Epithelial cell of esophagus (primary cell): ENCODE measurements at regions not wholly inside any gene's neighbourhood (a gene's known extent, or its start where the extent isn't known, plus 50 kb on each side); places are given as distances from the start of the nearest gene placed in this dataset.

Source experiments
- DNase-seq: peaks from one replicate; pipeline ENCODE4 v3.0.0; 2010; ENCODE audit warnings: low read depth
- H3K4me3 ChIP-seq: 2 replicates; pipeline ENCODE4 v1.5.1; 2011; ENCODE audit warnings: mild to moderate bottlenecking, low read length, control low read depth
- CTCF ChIP-seq: IDR thresholded peaks from 2 replicates; pipeline ENCODE4 v1.5.1; 2011; ENCODE audit warnings: low read depth, mild to moderate bottlenecking, low read length, control low read depth, inconsistent platforms; ENCODE audit not compliant: insufficient read depth; ENCODE audit errors: missing control alignments

- no peak overlapping the region for H3K4me3 ChIP-seq
- no peak for TF ChIP-seq CTCF
- no peak for DNase-seq
These were observed 207.8 kb upstream of the MCTP2 start for GRCh38 chr15:94023531-94023930.

GRCh38 chr15:94021621-94022320 is 209.6 kb upstream of the MCTP2 start:
- H3K4me3 ChIP-seq, result no peak overlapping the region
- no peak for DNase-seq
- no peak for TF ChIP-seq CTCF

GRCh38 chr15:94019062-94019461 is 212.3 kb upstream of the MCTP2 start:
- no peak overlapping the region for H3K4me3 ChIP-seq
- DNase-seq, result no peak
- TF ChIP-seq CTCF, result no peak

GRCh38 chr15:94015324-94015723 is 216.0 kb upstream of the MCTP2 start:
- DNase-seq, result no peak
- no peak for TF ChIP-seq CTCF
- no peak overlapping the region for H3K4me3 ChIP-seq

- no peak overlapping the region for H3K4me3 ChIP-seq
- TF ChIP-seq CTCF, result no peak
- DNase-seq, result peak; percentile 39
These were observed 223.0 kb upstream of the MCTP2 start for GRCh38 chr15:94008104-94009074.

- DNase-seq, result peak; percentile 90
- TF ChIP-seq CTCF, result no peak
- no peak overlapping the region for H3K4me3 ChIP-seq
These were observed 226.7 kb upstream of the MCTP2 start for GRCh38 chr15:94004697-94005096.
